ENCODE measurements at regions not wholly inside any gene's neighbourhood (a gene's known extent, or its start where the extent isn't known, plus 50 kb on each side); places are given as distances from the start of the nearest gene placed in this dataset.

- H3K9me3 ChIP-seq = no peaks in the 10 kb centered on the region
- no peak overlapping the region for H3K4me3 Mint-ChIP-seq (ENCODE audit: unreplicated experiment)
- H3K4me3 ChIP-seq (ENCODE audit: low read depth, low read length) = no peak overlapping the region
- H3K27me3 ChIP-seq (replicated peaks; ENCODE audit: control insufficient read depth, insufficient read depth, low read length) = no peaks in the 10 kb centered on the region
- H3K27ac Mint-ChIP-seq (ENCODE audit: unreplicated experiment) = no peak overlapping the region
- no TSS peak for BruUV-seq (replicated peaks)
- intact Hi-C loops (cut with micrococcal nuclease; ENCODE audit: unreplicated experiment) = no loop called here
- DNase-seq = no peak
- no peaks in the 10 kb centered on the region for H3K36me3 ChIP-seq (ENCODE audit: control insufficient read depth, insufficient read depth, low read length)
- POLR2A ChIA-PET = no interaction called here
- CTCF ChIA-PET = no interaction called here
- no peak for TF ChIP-seq CTCF (IDR thresholded peaks at IDR 0.05; ENCODE audit: insufficient read depth in 1 of 2, low read depth in 1 of 2, low read length in 1 of 2, severe bottlenecking in 1 of 2, unreplicated experiment in 1 of 2)
- H3K4me1 ChIP-seq = peaks cover 4% of the 10 kb centered on the region
- H3K4me1 Mint-ChIP-seq (ENCODE audit: low read depth, unreplicated experiment) = peaks cover 14% of the 10 kb centered on the region
- no peaks in the 10 kb centered on the region for H3K9me3 Mint-ChIP-seq (ENCODE audit: unreplicated experiment)
- no peaks in the 10 kb centered on the region for H3K36me3 Mint-ChIP-seq (ENCODE audit: insufficient read depth, unreplicated experiment)
- no peaks in the 10 kb centered on the region for H3K27me3 Mint-ChIP-seq (ENCODE audit: insufficient read depth, unreplicated experiment)
Measured at GRCh38 chr1:108082738-108083562, 117.2 kb downstream of the SLC25A24 start.

GRCh38 chr1:108082001-108082400 is 117.0 kb upstream of the VAV3 start:
- Histone ChIP-seq H3K27me3 (replicated peaks; ENCODE audit: control insufficient read depth, insufficient read depth, low read length) (no peaks in the 10 kb centered on the region), H3K4me1 (peaks cover 4% of the 10 kb centered on the region), H3K9me3 (no peaks in the 10 kb centered on the region), H3K4me3 (ENCODE audit: low read depth, low read length) (no peak overlapping the region), H3K36me3 (ENCODE audit: control insufficient read depth, insufficient read depth, low read length) (no peaks in the 10 kb centered on the region)
- CTCF ChIA-PET = no interaction called here
- no peak for TF ChIP-seq CTCF (IDR thresholded peaks at IDR 0.05; ENCODE audit: insufficient read depth in 1 of 2, low read depth in 1 of 2, low read length in 1 of 2, severe bottlenecking in 1 of 2, unreplicated experiment in 1 of 2)
- POLR2A ChIA-PET = no interaction called here
- no peak for DNase-seq
- Mint-ChIP-seq H3K27me3 (ENCODE audit: insufficient read depth, unreplicated experiment) (no peaks in the 10 kb centered on the region), H3K4me3 (ENCODE audit: unreplicated experiment) (no peak overlapping the region), H3K36me3 (ENCODE audit: insufficient read depth, unreplicated experiment) (no peaks in the 10 kb centered on the region), H3K27ac (ENCODE audit: unreplicated experiment) (no peak overlapping the region), H3K9me3 (ENCODE audit: unreplicated experiment) (no peaks in the 10 kb centered on the region), H3K4me1 (ENCODE audit: low read depth, unreplicated experiment) (peaks cover 14% of the 10 kb centered on the region)
- intact Hi-C loops (cut with micrococcal nuclease; ENCODE audit: unreplicated experiment) = no loop called here
- no TSS peak for BruUV-seq (replicated peaks)

- Histone ChIP-seq H3K9me3 (no peaks in the 10 kb centered on the region), H3K27me3 (replicated peaks; ENCODE audit: control insufficient read depth, insufficient read depth, low read length) (no peaks in the 10 kb centered on the region), H3K4me1 (peaks cover 4% of the 10 kb centered on the region), H3K36me3 (ENCODE audit: control insufficient read depth, insufficient read depth, low read length) (no peaks in the 10 kb centered on the region), H3K4me3 (ENCODE audit: low read depth, low read length) (no peak overlapping the region)
- H3K27ac Mint-ChIP-seq (ENCODE audit: unreplicated experiment) = no peak overlapping the region
- H3K4me3 Mint-ChIP-seq (ENCODE audit: unreplicated experiment) = no peak overlapping the region
- ChIA-PET CTCF (no interaction called here), POLR2A (no interaction called here)
- no peaks in the 10 kb centered on the region for H3K9me3 Mint-ChIP-seq (ENCODE audit: unreplicated experiment)
- BruUV-seq (replicated peaks) = no TSS peak
- H3K4me1 Mint-ChIP-seq (ENCODE audit: low read depth, unreplicated experiment) = peaks cover 14% of the 10 kb centered on the region
- intact Hi-C loops (cut with micrococcal nuclease; ENCODE audit: unreplicated experiment) = no loop called here
- no peaks in the 10 kb centered on the region for H3K27me3 Mint-ChIP-seq (ENCODE audit: insufficient read depth, unreplicated experiment)
- no peaks in the 10 kb centered on the region for H3K36me3 Mint-ChIP-seq (ENCODE audit: insufficient read depth, unreplicated experiment)
- TF ChIP-seq CTCF (IDR thresholded peaks at IDR 0.05; ENCODE audit: insufficient read depth in 1 of 2, low read depth in 1 of 2, low read length in 1 of 2, severe bottlenecking in 1 of 2, unreplicated experiment in 1 of 2) = no peak
- no peak for DNase-seq
Measured at GRCh38 chr1:108080448-108080847, 115.5 kb upstream of the VAV3 start.
